H1 (cell line): ENCODE measurements at regions not wholly inside any gene's neighbourhood (a gene's known extent, or its start where the extent isn't known, plus 50 kb on each side); places are given as distances from the start of the nearest gene placed in this dataset.

Experiments used
- CTCF ChIA-PET: fragments of 300-600 bp; sonication (Branson Sonifier 250); formaldehyde crosslinking; loops from one replicate; lab custom pipeline; 2021; ENCODE audit not compliant: partially characterized antibody; lab: Charles Lee
- POLR2A ChIA-PET: fragments of 300-600 bp; sonication (Branson Sonifier 250); formaldehyde crosslinking; loops from one replicate; lab custom pipeline; 2021; ENCODE audit warnings: inconsistent platforms; ENCODE audit not compliant: partially characterized antibody; lab: Charles Lee
- DNase-seq, 2 experiments: peaks; one replicate each; pipeline versions ENCODE4 v3.0.0 to v3.0.0-alpha.2; 2010 to 2022; ENCODE audit warnings: low spot score in 2 of 2, low read depth in 1 of 2, mixed read lengths in 1 of 2
- FAIRE-seq: peaks from 2 replicates; lab custom pipeline; 2011; peaks lifted over from hg19 to GRCh38; lab: Jason Lieb, UNC
- H2AFZ ChIP-seq: 2 replicates; pipeline ENCODE4 v1.8.1; 2012; ENCODE audit warnings: low read length, inconsistent platforms
- H2AK5ac ChIP-seq: 2 replicates; pipeline ENCODE4 v1.6.1; 2013; ENCODE audit warnings: low read depth, low read length
- H2BK120ac ChIP-seq: replicated peaks from 2 replicates; pipeline ENCODE3; 2013; ENCODE audit warnings: low read depth, low read length, inconsistent platforms
- H2BK12ac ChIP-seq: 2 replicates; pipeline ENCODE4 v1.6.1; 2013; ENCODE audit warnings: low read depth, low read length
- H2BK15ac ChIP-seq: 2 replicates; pipeline ENCODE4 v1.6.1; 2013; ENCODE audit warnings: low read length
- H2BK20ac ChIP-seq: 2 replicates; pipeline ENCODE4 v1.6.1; 2013; ENCODE audit warnings: low read length
- H2BK5ac ChIP-seq: 2 replicates; pipeline ENCODE4 v1.6.1; 2013; ENCODE audit warnings: low read depth, low read length
- H3K14ac ChIP-seq: 2 replicates; pipeline ENCODE4 v1.6.1; 2013; ENCODE audit warnings: inconsistent platforms; ENCODE audit not compliant: insufficient read length
- H3K18ac ChIP-seq: 2 replicates; pipeline ENCODE4 v1.6.1; 2013; ENCODE audit warnings: low read length; ENCODE audit errors: extremely low read depth
- H3K23ac ChIP-seq: 2 replicates; pipeline ENCODE4 v1.6.1; 2013; ENCODE audit warnings: inconsistent platforms; ENCODE audit not compliant: insufficient read length
- H3K23me2 ChIP-seq: 2 replicates; pipeline ENCODE4 v1.6.1; 2013; ENCODE audit warnings: low read depth, low read length
- H3K27ac ChIP-seq: 2 replicates; pipeline ENCODE4 v1.6.1; 2011; ENCODE audit warnings: low read depth, low read length, inconsistent platforms
- H3K27me3 ChIP-seq, 4 experiments: replicated peaks in 1 of 4; 1 replicate in 1 of 4; 2 replicates in 3 of 4; pipeline versions ENCODE4 v1.6.1 to v1.8.1; 2011 to 2013; ENCODE audit warnings: low read length in 3 of 4, mild to moderate bottlenecking in 3 of 4, inconsistent platforms in 2 of 4, mixed read lengths in 2 of 4, moderate library complexity in 1 of 4; ENCODE audit not compliant: control insufficient read depth in 3 of 4, insufficient read depth in 3 of 4; ENCODE audit errors: extremely low read depth in 1 of 4
- H3K36me3 ChIP-seq, 4 experiments: 2 replicates each; pipeline versions ENCODE4 v1.6.1 to v1.8.1; 2011 to 2013; ENCODE audit warnings: mild to moderate bottlenecking in 4 of 4, low read length in 3 of 4, moderate library complexity in 2 of 4, control low read depth in 1 of 4, inconsistent platforms in 1 of 4; ENCODE audit not compliant: insufficient read depth in 4 of 4, control insufficient read depth in 2 of 4
- H3K4ac ChIP-seq: replicated peaks from 2 replicates; pipeline ENCODE3; 2013; ENCODE audit warnings: low read length, low read depth, mixed read lengths, inconsistent platforms; ENCODE audit not compliant: insufficient read length
- H3K4me1 ChIP-seq, 4 experiments: replicated peaks in 1 of 4; 1 replicate in 1 of 4; 2 replicates in 3 of 4; pipeline versions ENCODE4 v1.6.1 to v1.8.1; 2011 to 2013; ENCODE audit warnings: low read length in 3 of 4, inconsistent platforms in 2 of 4, mixed read lengths in 1 of 4; ENCODE audit not compliant: insufficient read depth in 4 of 4, control insufficient read depth in 3 of 4
- H3K4me2 ChIP-seq, 2 experiments: 2 replicates each; pipeline versions ENCODE4 v1.6.1 to v1.8.1; 2011 to 2013; ENCODE audit warnings: low read depth in 2 of 2, low read length in 2 of 2, control low read depth in 1 of 2, inconsistent platforms in 1 of 2, mild to moderate bottlenecking in 1 of 2; ENCODE audit not compliant: insufficient read depth in 1 of 2
- H3K4me3 ChIP-seq, 4 experiments: fragments of 200-600, 300-600 bp in 1 of 4; sonication (generic), shearing (Covaris generic), sonication (Bioruptor Twin) in 1 of 4; 2 replicates each; pipeline versions ENCODE4 v1.5.1 to v1.8.1; 2011 to 2016; ENCODE audit warnings: low read length in 4 of 4, low read depth in 3 of 4, control low read depth in 2 of 4, inconsistent platforms in 2 of 4, mild to moderate bottlenecking in 2 of 4, mixed read lengths in 1 of 4, moderate library complexity in 1 of 4; ENCODE audit not compliant: insufficient read depth in 2 of 4; ENCODE audit errors: extremely low read depth in 1 of 4
- H3K56ac ChIP-seq: replicated peaks from 2 replicates; pipeline ENCODE3; 2013; ENCODE audit warnings: low read depth, mild to moderate bottlenecking, mixed read lengths, low read length, inconsistent platforms; ENCODE audit not compliant: insufficient read length
- H3K79me1 ChIP-seq: 2 replicates; pipeline ENCODE4 v1.6.1; 2013; ENCODE audit warnings: low read depth, low read length, control low read depth
- H3K79me2 ChIP-seq, 2 experiments: 2 replicates each; pipeline versions ENCODE4 v1.6.1 to v1.8.1; 2012 to 2013; ENCODE audit warnings: low read length in 2 of 2, mild to moderate bottlenecking in 2 of 2, inconsistent platforms in 1 of 2; ENCODE audit not compliant: insufficient read depth in 2 of 2, control insufficient read depth in 1 of 2
- H3K9ac ChIP-seq, 4 experiments: replicated peaks in 1 of 4; 1 replicate in 1 of 4; 2 replicates in 3 of 4; pipeline versions ENCODE4 v1.6.1 to v1.8.1; 2011 to 2013; ENCODE audit warnings: low read depth in 3 of 4, low read length in 3 of 4, control low read depth in 2 of 4, mild to moderate bottlenecking in 2 of 4, moderate library complexity in 2 of 4, inconsistent platforms in 1 of 4; ENCODE audit errors: extremely low read depth in 1 of 4
- H3K9me3 ChIP-seq, 2 experiments: 2 replicates each; pipeline versions ENCODE4 v1.6.1 to v1.8.1; 2012 to 2013; ENCODE audit warnings: mild to moderate bottlenecking in 2 of 2, moderate library complexity in 2 of 2, control low read depth in 1 of 2, inconsistent platforms in 1 of 2, low read depth in 1 of 2, low read length in 1 of 2, mixed read lengths in 1 of 2; ENCODE audit not compliant: insufficient read depth in 2 of 2
- H4K20me1 ChIP-seq, 2 experiments: replicated peaks in 1 of 2; 2 replicates each; pipeline versions ENCODE3 to v1.8.1; 2011 to 2013; ENCODE audit warnings: inconsistent platforms in 2 of 2, low read length in 2 of 2, mild to moderate bottlenecking in 1 of 2; ENCODE audit not compliant: insufficient read depth in 2 of 2, control insufficient read depth in 1 of 2
- H4K5ac ChIP-seq: 2 replicates; pipeline ENCODE4 v1.6.1; 2013; ENCODE audit warnings: low read length, low read depth, mixed read lengths, inconsistent platforms; ENCODE audit not compliant: insufficient read length
- H4K8ac ChIP-seq: 2 replicates; pipeline ENCODE4 v1.8.0; 2013; ENCODE audit warnings: mild to moderate bottlenecking, moderate library complexity, low read length, inconsistent platforms; ENCODE audit not compliant: insufficient read depth; ENCODE audit errors: extremely low read depth
- H4K91ac ChIP-seq: replicated peaks from 2 replicates; pipeline ENCODE3; 2013; ENCODE audit warnings: low read length, mixed read lengths, inconsistent platforms; ENCODE audit not compliant: insufficient read length
- ATF3 ChIP-seq: IDR thresholded peaks from 2 replicates; pipeline ENCODE4 v1.6.1; 2011; ENCODE audit warnings: low read depth, mild to moderate bottlenecking, low read length; ENCODE audit not compliant: insufficient read depth
- JUN ChIP-seq: IDR thresholded peaks from 2 replicates; pipeline ENCODE4 v1.6.1; 2011; ENCODE audit warnings: low read depth, mild to moderate bottlenecking, improper control_type of control experiment, low read length
- SRF ChIP-seq: IDR thresholded peaks from 2 replicates; pipeline ENCODE4 v1.6.1; 2011; ENCODE audit warnings: mild to moderate bottlenecking, low read depth, low read length, moderate library complexity

GRCh38 chr2:145653553-145653952 lies 1133.6 kb upstream of the ZEB2 start:
- no peaks in the 10 kb centered on the region for H3K79me2 ChIP-seq
- no peaks in the 10 kb centered on the region for H3K27me3 ChIP-seq
- H2BK20ac ChIP-seq = no peak overlapping the region
- no peak overlapping the region for H2BK120ac ChIP-seq
- H4K91ac ChIP-seq = no peak overlapping the region
- no peak overlapping the region for H2BK15ac ChIP-seq
- H4K5ac ChIP-seq = no peak overlapping the region
- no peak overlapping the region for H3K14ac ChIP-seq
- DNase-seq (no peak), FAIRE-seq (no peak)
- no peak overlapping the region for H3K4ac ChIP-seq
- H3K27ac ChIP-seq = no peak overlapping the region
- no peaks in the 10 kb centered on the region for H4K20me1 ChIP-seq
- H2BK12ac ChIP-seq = no peak overlapping the region
- POLR2A ChIA-PET = no interaction called here
- no peak overlapping the region for H3K23ac ChIP-seq
- no peak overlapping the region for H2BK5ac ChIP-seq
- H3K79me1 ChIP-seq = no peaks in the 10 kb centered on the region
- H3K4me2 ChIP-seq = no peak overlapping the region
- CTCF ChIA-PET = no interaction called here
- H3K23me2 ChIP-seq = no peaks in the 10 kb centered on the region
- H3K9me3 ChIP-seq = no peaks in the 10 kb centered on the region
- no peak overlapping the region for H3K4me3 ChIP-seq
- no peaks in the 10 kb centered on the region for H3K4me1 ChIP-seq
- H2AFZ ChIP-seq = no peak overlapping the region
- H3K9ac ChIP-seq = no peak overlapping the region
- H2AK5ac ChIP-seq = no peak overlapping the region
- no peak overlapping the region for H3K56ac ChIP-seq
- no peaks in the 10 kb centered on the region for H3K36me3 ChIP-seq
- H3K18ac ChIP-seq = no peak overlapping the region
- H4K8ac ChIP-seq = no peak overlapping the region
- TF ChIP-seq ATF3 (no peak), JUN (no peak), SRF (no peak)
